ENCODE measurements at regions not wholly inside any gene's neighbourhood (a gene's known extent, or its start where the extent isn't known, plus 50 kb on each side); places are given as distances from the start of the nearest gene placed in this dataset.

GRCh38 chr2:242011516-242011915, 142.0 kb downstream of the RTP5 start:
- ChIA-PET CTCF (no interaction called here), POLR2A (no interaction called here)
- TF ChIP-seq ZFX (IDR thresholded peaks at IDR 0.05), result no peak
- no peak for TF ChIP-seq ATF3 (IDR thresholded peaks at IDR 0.05)
- TF ChIP-seq POLR2AphosphoS5 (IDR thresholded peaks at IDR 0.05; ENCODE audit: low read depth, low read length), result no peak
- no peak for TF ChIP-seq EZH2phosphoT487 (IDR thresholded peaks at IDR 0.05; ENCODE audit: borderline replicate concordance)
- no peak for TF ChIP-seq EGR1 (IDR thresholded peaks at IDR 0.05; ENCODE audit: low read depth)
- TF ChIP-seq, protein P1, sequence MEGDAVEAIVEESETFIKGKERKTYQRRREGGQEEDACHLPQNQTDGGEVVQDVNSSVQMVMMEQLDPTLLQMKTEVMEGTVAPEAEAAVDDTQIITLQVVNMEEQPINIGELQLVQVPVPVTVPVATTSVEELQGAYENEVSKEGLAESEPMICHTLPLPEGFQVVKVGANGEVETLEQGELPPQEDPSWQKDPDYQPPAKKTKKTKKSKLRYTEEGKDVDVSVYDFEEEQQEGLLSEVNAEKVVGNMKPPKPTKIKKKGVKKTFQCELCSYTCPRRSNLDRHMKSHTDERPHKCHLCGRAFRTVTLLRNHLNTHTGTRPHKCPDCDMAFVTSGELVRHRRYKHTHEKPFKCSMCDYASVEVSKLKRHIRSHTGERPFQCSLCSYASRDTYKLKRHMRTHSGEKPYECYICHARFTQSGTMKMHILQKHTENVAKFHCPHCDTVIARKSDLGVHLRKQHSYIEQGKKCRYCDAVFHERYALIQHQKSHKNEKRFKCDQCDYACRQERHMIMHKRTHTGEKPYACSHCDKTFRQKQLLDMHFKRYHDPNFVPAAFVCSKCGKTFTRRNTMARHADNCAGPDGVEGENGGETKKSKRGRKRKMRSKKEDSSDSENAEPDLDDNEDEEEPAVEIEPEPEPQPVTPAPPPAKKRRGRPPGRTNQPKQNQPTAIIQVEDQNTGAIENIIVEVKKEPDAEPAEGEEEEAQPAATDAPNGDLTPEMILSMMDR (IDR thresholded peaks at IDR 0.05 in 2 of 3, conservative IDR thresholded peaks at IDR 0.05 in 1 of 3; ENCODE audit: borderline replicate concordance in 1 of 3, insufficient read depth in 1 of 3, low read depth in 2 of 3, low read length in 2 of 3), result no peak

GRCh38 chr2:242011991-242012764, 142.6 kb downstream of the RTP5 start:
- H2AFZ ChIP-seq (ENCODE audit: low read depth, low read length, poor library complexity, severe bottlenecking), result no peak overlapping the region
- DNase-seq (ENCODE audit: low read depth, low spot score) (no peak), ATAC-seq (no peak)
- no peaks in the 10 kb centered on the region for H3K27me3 ChIP-seq (ENCODE audit: insufficient read depth, low read length)
- H3K9me3 ChIP-seq (ENCODE audit: control insufficient read depth in 1 of 2, insufficient read depth in 1 of 2, low read depth in 1 of 2, low read length in 2 of 2), result no peaks in the 10 kb centered on the region
- ChIA-PET POLR2A (no interaction called here), CTCF (no interaction called here), RAD21 (ENCODE audit: low non-redundant PET in 1 of 2, low total read pairs in 2 of 2, uncharacterized antibody in 2 of 2, unreplicated experiment in 2 of 2) (no interaction called here)
- intact Hi-C loops (cut with micrococcal nuclease), result no loop called here
- no peak overlapping the region for H3K4me3 ChIP-seq (replicated peaks in 1 of 2; ENCODE audit: low read depth in 1 of 2, low read length in 2 of 2)
- no TSS peak for BruUV-seq (replicated peaks)
- H3K79me2 ChIP-seq (ENCODE audit: insufficient read depth, low read length), result no peaks in the 10 kb centered on the region
- no peaks in the 10 kb centered on the region for H3K4me1 ChIP-seq (ENCODE audit: control insufficient read depth in 1 of 2, insufficient read depth in 2 of 2, low read length in 2 of 2)
- no peaks in the 10 kb centered on the region for H3K36me3 ChIP-seq (ENCODE audit: control insufficient read depth in 1 of 2, insufficient read depth in 2 of 2, low read length in 2 of 2)
- H3K27ac ChIP-seq (ENCODE audit: low read depth, low read length), result no peak overlapping the region
- H3K4me2 ChIP-seq (ENCODE audit: low read length), result no peak overlapping the region
- H3K9ac ChIP-seq (ENCODE audit: low read length), result no peak overlapping the region
- H3K9me2 ChIP-seq (ENCODE audit: insufficient read depth), result no peaks in the 10 kb centered on the region
- no peaks in the 10 kb centered on the region for H4K20me1 ChIP-seq (ENCODE audit: insufficient read depth)
- no peak for TF ChIP-seq ATF3 (IDR thresholded peaks at IDR 0.05)
- TF ChIP-seq, protein P1 (IDR thresholded peaks at IDR 0.05 in 2 of 3, conservative IDR thresholded peaks at IDR 0.05 in 1 of 3; ENCODE audit: borderline replicate concordance in 1 of 3, insufficient read depth in 1 of 3, low read depth in 2 of 3, low read length in 2 of 3), result no peak
- no peak for TF ChIP-seq ZNF274 (IDR thresholded peaks at IDR 0.05; ENCODE audit: low read depth, low read length)
- no peak for TF ChIP-seq EZH2 (IDR thresholded peaks at IDR 0.05)
- TF ChIP-seq ZBTB33 (IDR thresholded peaks at IDR 0.05; ENCODE audit: extremely low read depth, insufficient replicate concordance, low read length), result no peak
- no peak for TF ChIP-seq CEBPB (IDR thresholded peaks at IDR 0.05; ENCODE audit: low read depth)

More at GRCh38 chr2:242011516-242011915, 142.0 kb downstream of the RTP5 start:
- intact Hi-C loops (cut with micrococcal nuclease), result no loop called here
- Histone ChIP-seq H3K9me3 (ENCODE audit: control insufficient read depth in 1 of 2, insufficient read depth in 1 of 2, low read depth in 1 of 2, low read length in 2 of 2) (no peaks in the 10 kb centered on the region), H3K27ac (ENCODE audit: low read depth, low read length) (no peak overlapping the region), H3K4me2 (ENCODE audit: low read length) (no peak overlapping the region), H3K9ac (ENCODE audit: low read length) (no peak overlapping the region), H3K4me3 (replicated peaks in 1 of 2; ENCODE audit: low read depth in 1 of 2, low read length in 2 of 2) (no peak overlapping the region), H3K79me2 (ENCODE audit: insufficient read depth, low read length) (no peaks in the 10 kb centered on the region), H3K27me3 (ENCODE audit: insufficient read depth, low read length) (no peaks in the 10 kb centered on the region), H4K20me1 (ENCODE audit: insufficient read depth) (no peaks in the 10 kb centered on the region), H2AFZ (ENCODE audit: low read depth, low read length, poor library complexity, severe bottlenecking) (no peak overlapping the region), H3K4me1 (ENCODE audit: control insufficient read depth in 1 of 2, insufficient read depth in 2 of 2, low read length in 2 of 2) (no peaks in the 10 kb centered on the region), H3K9me2 (ENCODE audit: insufficient read depth) (no peaks in the 10 kb centered on the region), H3K36me3 (ENCODE audit: control insufficient read depth in 1 of 2, insufficient read depth in 2 of 2, low read length in 2 of 2) (no peaks in the 10 kb centered on the region)
- RAD21 ChIA-PET (ENCODE audit: low non-redundant PET in 1 of 2, low total read pairs in 2 of 2, uncharacterized antibody in 2 of 2, unreplicated experiment in 2 of 2), result no interaction called here
- DNase-seq (ENCODE audit: low read depth, low spot score), result no peak
- no peak for ATAC-seq
- no TSS peak for BruUV-seq (replicated peaks)
